Mesendoderm (in vitro differentiated cells): ENCODE measurements at regions not wholly inside any gene's neighbourhood (a gene's known extent, or its start where the extent isn't known, plus 50 kb on each side); places are given as distances from the start of the nearest gene placed in this dataset.

Source experiments
- DNase-seq: peaks from one replicate; pipeline ENCODE4 v3.0.0; 2013
- H2AK5ac ChIP-seq: 2 replicates; pipeline ENCODE4 v1.6.1; 2013; ENCODE audit warnings: low read length, inconsistent platforms
- H2BK120ac ChIP-seq: 2 replicates; pipeline ENCODE4 v1.6.1; 2013; ENCODE audit warnings: low read depth, mild to moderate bottlenecking, low read length, moderate library complexity, mixed read lengths
- H2BK15ac ChIP-seq: replicated peaks from 2 replicates; pipeline ENCODE4 v1.6.1; 2013; ENCODE audit warnings: low read depth, mild to moderate bottlenecking, moderate library complexity
- H2BK5ac ChIP-seq: 2 replicates; pipeline ENCODE4 v1.6.1; 2013; ENCODE audit warnings: low read length, inconsistent platforms
- H3K18ac ChIP-seq: 2 replicates; pipeline ENCODE4 v1.6.1; 2013; ENCODE audit warnings: mild to moderate bottlenecking, low read length, mixed read lengths
- H3K23ac ChIP-seq: one replicate; pipeline ENCODE4 v1.6.1; 2013; ENCODE audit warnings: low read length
- H3K27ac ChIP-seq: 2 replicates; pipeline ENCODE4 v1.5.1; 2013; ENCODE audit warnings: low read depth, mild to moderate bottlenecking, inconsistent platforms, low read length, moderate library complexity
- H3K27me3 ChIP-seq: 2 replicates; pipeline ENCODE4 v1.6.1; 2013; ENCODE audit warnings: low read length, control low read depth, mild to moderate bottlenecking, inconsistent platforms; ENCODE audit not compliant: insufficient read depth, poor library complexity
- H3K36me3 ChIP-seq: 2 replicates; pipeline ENCODE4 v1.6.1; 2013; ENCODE audit warnings: low read length, inconsistent platforms; ENCODE audit not compliant: control insufficient read depth, insufficient read depth
- H3K4ac ChIP-seq: one replicate; pipeline ENCODE4 v1.6.1; 2013; ENCODE audit warnings: low read depth, mild to moderate bottlenecking, low read length, moderate library complexity
- H3K4me1 ChIP-seq: 2 replicates; pipeline ENCODE4 v1.6.1; 2013; ENCODE audit warnings: low read depth, low read length, inconsistent platforms; ENCODE audit not compliant: control insufficient read depth
- H3K4me2 ChIP-seq: 2 replicates; pipeline ENCODE4 v1.6.1; 2013; ENCODE audit warnings: low read length
- H3K4me3 ChIP-seq: 2 replicates; pipeline ENCODE4 v1.5.1; 2013; ENCODE audit warnings: mild to moderate bottlenecking, low read length
- H3K56ac ChIP-seq: one replicate; pipeline ENCODE4 v1.6.1; 2013; ENCODE audit warnings: low read length
- H3K79me1 ChIP-seq: 2 replicates; pipeline ENCODE4 v1.6.1; 2013; ENCODE audit warnings: low read length, inconsistent platforms
- H3K79me2 ChIP-seq: 2 replicates; pipeline ENCODE4 v1.6.1; 2013; ENCODE audit warnings: mild to moderate bottlenecking, low read length; ENCODE audit not compliant: control insufficient read depth, insufficient read depth
- H3K9ac ChIP-seq: 2 replicates; pipeline ENCODE4 v1.6.1; 2013; ENCODE audit warnings: low read length, inconsistent platforms
- H4K5ac ChIP-seq: one replicate; pipeline ENCODE4 v1.6.1; 2013; ENCODE audit warnings: low read length
- H4K8ac ChIP-seq: one replicate; pipeline ENCODE4 v1.6.1; 2013; ENCODE audit warnings: low read depth, mild to moderate bottlenecking, control low read depth, low read length, moderate library complexity
- WGBS: extraction: QIAGEN DNeasy Blood & Tissue Kit; methylation state at CpG from one replicate; pipeline ENCODE4 v1.1.7; 2013; ENCODE audit warnings: low lambda C conversion rate, missing lambda C conversion rate; ENCODE audit not compliant: insufficient coverage; ENCODE audit errors: extremely low coverage; 5-methylcytosine and 5-hydroxymethylcytosine counted together

DNA sequence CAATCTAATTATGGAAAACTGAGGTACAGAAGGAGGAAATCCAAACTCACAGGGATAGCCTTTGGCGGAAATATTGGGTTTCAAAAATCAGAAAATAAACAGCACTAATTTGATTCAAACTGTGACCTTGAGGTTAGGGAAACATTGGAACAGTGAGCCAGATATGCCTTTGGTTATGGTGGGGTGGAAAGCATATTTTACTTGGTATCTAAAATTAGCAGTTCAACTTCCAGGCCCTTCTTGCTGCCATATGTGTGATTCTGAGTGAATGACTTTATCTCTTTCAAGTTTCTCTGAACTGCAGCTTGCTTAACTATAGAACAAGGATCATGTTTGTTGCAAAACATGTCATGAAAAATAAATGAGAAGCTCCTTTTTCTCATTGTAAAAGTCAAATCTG is 240.9 kb upstream of the VEGFC start:
- no peak overlapping the region for H2BK120ac ChIP-seq
- DNase-seq, result no peak
- WGBS, result no CpG with 5 or more reads among the region's 1 CpG

GRCh38 chr4:177041356-177041755 is 248.6 kb upstream of the VEGFC start:
- WGBS, result no CpG with 5 or more reads among the region's 4 CpGs
- Histone ChIP-seq H3K23ac (no peak overlapping the region), H3K79me2 (no peaks in the 10 kb centered on the region), H3K27me3 (no peaks in the 10 kb centered on the region), H3K4me2 (no peak overlapping the region), H3K4ac (no peak overlapping the region), H2BK15ac (no peak overlapping the region), H3K56ac (no peak overlapping the region), H2BK5ac (no peak overlapping the region), H4K5ac (no peak overlapping the region), H3K9ac (no peak overlapping the region), H3K36me3 (no peaks in the 10 kb centered on the region), H4K8ac (no peak overlapping the region), H2BK120ac (no peak overlapping the region), H3K27ac (no peak overlapping the region), H3K18ac (no peak overlapping the region), H3K4me1 (no peaks in the 10 kb centered on the region), H3K4me3 (no peak overlapping the region), H3K79me1 (no peaks in the 10 kb centered on the region), H2AK5ac (no peak overlapping the region)
- no peak for DNase-seq

More for the DNA sequence above, 240.9 kb upstream of the VEGFC start:
- Histone ChIP-seq H3K4ac (no peak overlapping the region), H3K79me2 (no peaks in the 10 kb centered on the region), H3K27ac (no peak overlapping the region), H2BK15ac (no peak overlapping the region), H3K27me3 (no peaks in the 10 kb centered on the region), H3K79me1 (no peaks in the 10 kb centered on the region), H4K8ac (no peak overlapping the region), H3K23ac (no peak overlapping the region), H4K5ac (no peak overlapping the region), H3K4me2 (no peak overlapping the region), H3K56ac (no peak overlapping the region), H3K4me3 (no peak overlapping the region), H3K9ac (no peak overlapping the region), H3K4me1 (no peaks in the 10 kb centered on the region), H2BK5ac (no peak overlapping the region), H2AK5ac (no peak overlapping the region), H3K36me3 (no peaks in the 10 kb centered on the region), H3K18ac (no peak overlapping the region)

- Histone ChIP-seq H3K79me2 (no peaks in the 10 kb centered on the region), H4K5ac (no peak overlapping the region), H3K4me2 (no peak overlapping the region), H2BK15ac (no peak overlapping the region), H3K9ac (no peak overlapping the region), H3K4me1 (no peaks in the 10 kb centered on the region), H3K4ac (no peak overlapping the region), H4K8ac (no peak overlapping the region), H3K4me3 (no peak overlapping the region), H3K18ac (no peak overlapping the region), H3K36me3 (no peaks in the 10 kb centered on the region), H3K23ac (no peak overlapping the region), H3K27ac (no peak overlapping the region), H2AK5ac (no peak overlapping the region), H3K79me1 (no peaks in the 10 kb centered on the region), H3K27me3 (no peaks in the 10 kb centered on the region), H2BK120ac (no peak overlapping the region), H3K56ac (no peak overlapping the region), H2BK5ac (no peak overlapping the region)
- peak; percentile 66 for DNase-seq
- no CpG with 5 or more reads among the region's 11 CpGs for WGBS
These were observed 254.5 kb upstream of the VEGFC start for GRCh38 chr4:177047070-177047850.

DNA sequence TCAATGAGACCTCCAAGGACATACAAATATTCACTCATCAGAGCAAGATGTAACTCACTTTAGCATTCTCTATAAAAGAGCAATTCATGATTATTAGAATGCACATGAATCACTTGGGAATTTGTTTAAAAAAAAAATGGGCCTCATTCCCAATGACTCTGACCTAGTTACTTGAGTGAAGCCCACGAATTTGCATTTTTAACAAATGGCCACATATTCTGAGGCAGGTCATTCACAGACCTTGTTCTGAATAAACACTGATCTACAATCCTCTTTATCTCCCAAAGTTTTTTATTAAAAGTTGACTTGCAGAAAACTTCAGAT is 255.1 kb upstream of the VEGFC start:
- no peak overlapping the region for H3K18ac ChIP-seq
- H3K56ac ChIP-seq, result no peak overlapping the region
- WGBS, result no CpG with 5 or more reads among the region's 1 CpG
- no peak overlapping the region for H3K23ac ChIP-seq
- no peak overlapping the region for H3K4ac ChIP-seq
- no peak overlapping the region for H3K27ac ChIP-seq
- H3K4me3 ChIP-seq, result no peak overlapping the region
- H3K4me1 ChIP-seq, result no peaks in the 10 kb centered on the region
- H3K4me2 ChIP-seq, result no peak overlapping the region
- H3K36me3 ChIP-seq, result no peaks in the 10 kb centered on the region
- H4K8ac ChIP-seq, result no peak overlapping the region
- no peak overlapping the region for H3K9ac ChIP-seq
- no peak overlapping the region for H2BK5ac ChIP-seq
- no peak overlapping the region for H2AK5ac ChIP-seq
- no peak overlapping the region for H2BK15ac ChIP-seq
- H3K27me3 ChIP-seq, result no peaks in the 10 kb centered on the region
- DNase-seq, result no peak
- H2BK120ac ChIP-seq, result no peak overlapping the region
- H4K5ac ChIP-seq, result no peak overlapping the region
- H3K79me2 ChIP-seq, result no peaks in the 10 kb centered on the region
- H3K79me1 ChIP-seq, result no peaks in the 10 kb centered on the region

- Histone ChIP-seq H3K18ac (no peak overlapping the region), H3K56ac (no peak overlapping the region), H4K8ac (no peak overlapping the region), H3K79me1 (no peaks in the 10 kb centered on the region), H2BK5ac (no peak overlapping the region), H3K27me3 (no peaks in the 10 kb centered on the region), H3K4me2 (no peak overlapping the region), H4K5ac (no peak overlapping the region), H2AK5ac (no peak overlapping the region), H3K4me3 (no peak overlapping the region), H3K9ac (no peak overlapping the region), H3K23ac (no peak overlapping the region), H2BK120ac (no peak overlapping the region), H3K4me1 (no peaks in the 10 kb centered on the region), H3K79me2 (no peaks in the 10 kb centered on the region), H3K27ac (no peak overlapping the region), H3K4ac (no peak overlapping the region), H2BK15ac (no peak overlapping the region), H3K36me3 (no peaks in the 10 kb centered on the region)
- no CpG with 5 or more reads among the region's 7 CpGs for WGBS
- DNase-seq, result peak; percentile 68
These were observed 258.1 kb upstream of the NEIL3 start for GRCh38 chr4:177051473-177052060.
